PFSK-1 (cell line): ENCODE measurements at regions not wholly inside any gene's neighbourhood (a gene's known extent, or its start where the extent isn't known, plus 50 kb on each side); places are given as distances from the start of the nearest gene placed in this dataset.

Experiments used
- POLR2AphosphoS5 ChIP-seq: IDR thresholded peaks from 2 replicates; pipeline ENCODE4 v1.6.1; 2012; ENCODE audit warnings: low read depth, mild to moderate bottlenecking, control low read depth, low read length, moderate library complexity
- REST ChIP-seq, 2 experiments: IDR thresholded peaks; 2 replicates each; pipeline versions ENCODE4 v1.6.1 to v1.8.0; 2011 to 2012; ENCODE audit warnings: low read depth in 2 of 2, low read length in 2 of 2, control low read depth in 1 of 2, inconsistent platforms in 1 of 2, mild to moderate bottlenecking in 1 of 2, moderate library complexity in 1 of 2; ENCODE audit not compliant: insufficient read depth in 1 of 2

- TF ChIP-seq REST (IDR thresholded peaks at IDR 0.05; ENCODE audit: insufficient read depth in 1 of 2, low read depth in 2 of 2, low read length in 2 of 2): no peak
- no peak for TF ChIP-seq POLR2AphosphoS5
These were observed 68.7 kb upstream of the ENPP6 start for GRCh38 chr4:184286358-184286757.
